GM12891 (cell line): ENCODE measurements at regions not wholly inside any gene's neighbourhood (a gene's known extent, or its start where the extent isn't known, plus 50 kb on each side); places are given as distances from the start of the nearest gene placed in this dataset.

ENCODE experiments used
- POLR2A ChIP-seq: IDR thresholded peaks from 2 replicates; pipeline ENCODE4 v1.6.1; 2011; ENCODE audit warnings: low read depth, low read length, control low read depth
- POLR2AphosphoS5 ChIP-seq: IDR thresholded peaks from 2 replicates; pipeline ENCODE4 v1.6.1; 2011; ENCODE audit warnings: low read depth, low read length, control low read depth
- SPI1 ChIP-seq: IDR thresholded peaks from 2 replicates; pipeline ENCODE4 v1.6.1; 2011; ENCODE audit warnings: low read depth, low read length, control low read depth
- TAF1 ChIP-seq: IDR thresholded peaks from 2 replicates; pipeline ENCODE4 v1.6.1; 2011; ENCODE audit warnings: low read depth, low read length, control low read depth

DNA sequence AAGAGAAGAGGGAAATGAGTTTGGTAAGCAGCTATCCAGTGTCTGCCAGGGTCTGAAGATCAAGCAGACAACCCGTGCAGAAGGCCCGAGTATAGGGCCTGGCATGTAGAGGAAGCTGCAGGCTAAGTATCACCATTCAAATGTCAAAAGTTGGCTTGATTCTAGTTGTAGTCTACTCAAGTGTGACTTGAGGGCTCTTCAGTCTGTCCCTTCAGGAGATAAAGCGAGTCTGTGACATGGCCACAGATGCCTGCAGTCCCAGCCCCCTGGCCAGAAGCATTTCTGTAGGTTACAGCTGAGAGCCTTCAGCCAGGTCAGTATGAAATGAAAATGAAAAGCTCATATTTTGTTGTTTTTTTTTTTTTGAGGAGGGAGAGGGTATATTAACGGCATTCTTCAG is 97.8 kb upstream of the EEPD1 start:
- no peak for TF ChIP-seq POLR2A
- TF ChIP-seq POLR2AphosphoS5, result no peak
- TF ChIP-seq SPI1, result no peak
- no peak for TF ChIP-seq TAF1
